H1 (cell line): ENCODE measurements at regions not wholly inside any gene's neighbourhood (a gene's known extent, or its start where the extent isn't known, plus 50 kb on each side); places are given as distances from the start of the nearest gene placed in this dataset.

Source experiments
- CTCF ChIA-PET: fragments of 300-600 bp; sonication (Branson Sonifier 250); formaldehyde crosslinking; loops from one replicate; lab custom pipeline; 2021; ENCODE audit not compliant: partially characterized antibody; lab: Charles Lee
- POLR2A ChIA-PET: fragments of 300-600 bp; sonication (Branson Sonifier 250); formaldehyde crosslinking; loops from one replicate; lab custom pipeline; 2021; ENCODE audit warnings: inconsistent platforms; ENCODE audit not compliant: partially characterized antibody; lab: Charles Lee
- DNase-seq, 2 experiments: peaks; one replicate each; pipeline versions ENCODE4 v3.0.0 to v3.0.0-alpha.2; 2010 to 2022; ENCODE audit warnings: low spot score in 2 of 2, low read depth in 1 of 2, mixed read lengths in 1 of 2
- FAIRE-seq: peaks from 2 replicates; lab custom pipeline; 2011; peaks lifted over from hg19 to GRCh38; lab: Jason Lieb, UNC
- H2AFZ ChIP-seq: 2 replicates; pipeline ENCODE4 v1.8.1; 2012; ENCODE audit warnings: low read length, inconsistent platforms
- H2AK5ac ChIP-seq: 2 replicates; pipeline ENCODE4 v1.6.1; 2013; ENCODE audit warnings: low read depth, low read length
- H2BK120ac ChIP-seq: replicated peaks from 2 replicates; pipeline ENCODE3; 2013; ENCODE audit warnings: low read depth, low read length, inconsistent platforms
- H2BK12ac ChIP-seq: 2 replicates; pipeline ENCODE4 v1.6.1; 2013; ENCODE audit warnings: low read depth, low read length
- H2BK15ac ChIP-seq: 2 replicates; pipeline ENCODE4 v1.6.1; 2013; ENCODE audit warnings: low read length
- H2BK20ac ChIP-seq: 2 replicates; pipeline ENCODE4 v1.6.1; 2013; ENCODE audit warnings: low read length
- H2BK5ac ChIP-seq: 2 replicates; pipeline ENCODE4 v1.6.1; 2013; ENCODE audit warnings: low read depth, low read length
- H3K14ac ChIP-seq: 2 replicates; pipeline ENCODE4 v1.6.1; 2013; ENCODE audit warnings: inconsistent platforms; ENCODE audit not compliant: insufficient read length
- H3K18ac ChIP-seq: 2 replicates; pipeline ENCODE4 v1.6.1; 2013; ENCODE audit warnings: low read length; ENCODE audit errors: extremely low read depth
- H3K23ac ChIP-seq: 2 replicates; pipeline ENCODE4 v1.6.1; 2013; ENCODE audit warnings: inconsistent platforms; ENCODE audit not compliant: insufficient read length
- H3K23me2 ChIP-seq: 2 replicates; pipeline ENCODE4 v1.6.1; 2013; ENCODE audit warnings: low read depth, low read length
- H3K27ac ChIP-seq: 2 replicates; pipeline ENCODE4 v1.6.1; 2011; ENCODE audit warnings: low read depth, low read length, inconsistent platforms
- H3K27me3 ChIP-seq, 4 experiments: replicated peaks in 1 of 4; 1 replicate in 1 of 4; 2 replicates in 3 of 4; pipeline versions ENCODE4 v1.6.1 to v1.8.1; 2011 to 2013; ENCODE audit warnings: low read length in 3 of 4, mild to moderate bottlenecking in 3 of 4, inconsistent platforms in 2 of 4, mixed read lengths in 2 of 4, moderate library complexity in 1 of 4; ENCODE audit not compliant: control insufficient read depth in 3 of 4, insufficient read depth in 3 of 4; ENCODE audit errors: extremely low read depth in 1 of 4
- H3K36me3 ChIP-seq, 4 experiments: 2 replicates each; pipeline versions ENCODE4 v1.6.1 to v1.8.1; 2011 to 2013; ENCODE audit warnings: mild to moderate bottlenecking in 4 of 4, low read length in 3 of 4, moderate library complexity in 2 of 4, control low read depth in 1 of 4, inconsistent platforms in 1 of 4; ENCODE audit not compliant: insufficient read depth in 4 of 4, control insufficient read depth in 2 of 4
- H3K4ac ChIP-seq: replicated peaks from 2 replicates; pipeline ENCODE3; 2013; ENCODE audit warnings: low read length, low read depth, mixed read lengths, inconsistent platforms; ENCODE audit not compliant: insufficient read length
- H3K4me1 ChIP-seq, 4 experiments: replicated peaks in 1 of 4; 1 replicate in 1 of 4; 2 replicates in 3 of 4; pipeline versions ENCODE4 v1.6.1 to v1.8.1; 2011 to 2013; ENCODE audit warnings: low read length in 3 of 4, inconsistent platforms in 2 of 4, mixed read lengths in 1 of 4; ENCODE audit not compliant: insufficient read depth in 4 of 4, control insufficient read depth in 3 of 4
- H3K4me2 ChIP-seq, 2 experiments: 2 replicates each; pipeline versions ENCODE4 v1.6.1 to v1.8.1; 2011 to 2013; ENCODE audit warnings: low read depth in 2 of 2, low read length in 2 of 2, control low read depth in 1 of 2, inconsistent platforms in 1 of 2, mild to moderate bottlenecking in 1 of 2; ENCODE audit not compliant: insufficient read depth in 1 of 2
- H3K4me3 ChIP-seq, 4 experiments: fragments of 200-600, 300-600 bp in 1 of 4; sonication (generic), shearing (Covaris generic), sonication (Bioruptor Twin) in 1 of 4; 2 replicates each; pipeline versions ENCODE4 v1.5.1 to v1.8.1; 2011 to 2016; ENCODE audit warnings: low read length in 4 of 4, low read depth in 3 of 4, control low read depth in 2 of 4, inconsistent platforms in 2 of 4, mild to moderate bottlenecking in 2 of 4, mixed read lengths in 1 of 4, moderate library complexity in 1 of 4; ENCODE audit not compliant: insufficient read depth in 2 of 4; ENCODE audit errors: extremely low read depth in 1 of 4
- H3K56ac ChIP-seq: replicated peaks from 2 replicates; pipeline ENCODE3; 2013; ENCODE audit warnings: low read depth, mild to moderate bottlenecking, mixed read lengths, low read length, inconsistent platforms; ENCODE audit not compliant: insufficient read length
- H3K79me1 ChIP-seq: 2 replicates; pipeline ENCODE4 v1.6.1; 2013; ENCODE audit warnings: low read depth, low read length, control low read depth
- H3K79me2 ChIP-seq, 2 experiments: 2 replicates each; pipeline versions ENCODE4 v1.6.1 to v1.8.1; 2012 to 2013; ENCODE audit warnings: low read length in 2 of 2, mild to moderate bottlenecking in 2 of 2, inconsistent platforms in 1 of 2; ENCODE audit not compliant: insufficient read depth in 2 of 2, control insufficient read depth in 1 of 2
- H3K9ac ChIP-seq, 4 experiments: replicated peaks in 1 of 4; 1 replicate in 1 of 4; 2 replicates in 3 of 4; pipeline versions ENCODE4 v1.6.1 to v1.8.1; 2011 to 2013; ENCODE audit warnings: low read depth in 3 of 4, low read length in 3 of 4, control low read depth in 2 of 4, mild to moderate bottlenecking in 2 of 4, moderate library complexity in 2 of 4, inconsistent platforms in 1 of 4; ENCODE audit errors: extremely low read depth in 1 of 4
- H3K9me3 ChIP-seq, 2 experiments: 2 replicates each; pipeline versions ENCODE4 v1.6.1 to v1.8.1; 2012 to 2013; ENCODE audit warnings: mild to moderate bottlenecking in 2 of 2, moderate library complexity in 2 of 2, control low read depth in 1 of 2, inconsistent platforms in 1 of 2, low read depth in 1 of 2, low read length in 1 of 2, mixed read lengths in 1 of 2; ENCODE audit not compliant: insufficient read depth in 2 of 2
- H4K20me1 ChIP-seq, 2 experiments: replicated peaks in 1 of 2; 2 replicates each; pipeline versions ENCODE3 to v1.8.1; 2011 to 2013; ENCODE audit warnings: inconsistent platforms in 2 of 2, low read length in 2 of 2, mild to moderate bottlenecking in 1 of 2; ENCODE audit not compliant: insufficient read depth in 2 of 2, control insufficient read depth in 1 of 2
- H4K5ac ChIP-seq: 2 replicates; pipeline ENCODE4 v1.6.1; 2013; ENCODE audit warnings: low read length, low read depth, mixed read lengths, inconsistent platforms; ENCODE audit not compliant: insufficient read length
- H4K8ac ChIP-seq: 2 replicates; pipeline ENCODE4 v1.8.0; 2013; ENCODE audit warnings: mild to moderate bottlenecking, moderate library complexity, low read length, inconsistent platforms; ENCODE audit not compliant: insufficient read depth; ENCODE audit errors: extremely low read depth
- H4K91ac ChIP-seq: replicated peaks from 2 replicates; pipeline ENCODE3; 2013; ENCODE audit warnings: low read length, mixed read lengths, inconsistent platforms; ENCODE audit not compliant: insufficient read length
- CBX8 ChIP-seq: fragments of 300-800, 300-1000 bp; sonication (generic); IDR thresholded peaks from 2 replicates; pipeline ENCODE4 v1.7.1; 2016; ENCODE audit warnings: low read depth, low read length, borderline replicate concordance
- CHD1 ChIP-seq: IDR thresholded peaks from 2 replicates; pipeline ENCODE4 v1.6.1; 2012; ENCODE audit warnings: low read depth, low read length, improper control_type of control experiment
- CTBP2 ChIP-seq: IDR thresholded peaks from 2 replicates; pipeline ENCODE4 v1.7.0; 2011; ENCODE audit warnings: borderline replicate concordance, mild to moderate bottlenecking, moderate library complexity, mixed read lengths, low read length; ENCODE audit not compliant: insufficient read depth, insufficient read length
- EP300 ChIP-seq, 2 experiments: IDR thresholded peaks; 1 replicate in 1 of 2; 2 replicates in 1 of 2; pipeline ENCODE4 v1.6.1; 2011 to 2012; ENCODE audit warnings: low read depth in 2 of 2, low read length in 2 of 2, mild to moderate bottlenecking in 2 of 2, borderline replicate concordance in 1 of 2, inconsistent platforms in 1 of 2, moderate library complexity in 1 of 2
- GTF2F1 ChIP-seq: IDR thresholded peaks from 2 replicates; pipeline ENCODE4 v1.6.1; 2012; ENCODE audit warnings: low read depth, low read length, improper control_type of control experiment, borderline replicate concordance
- SUZ12 ChIP-seq: fragments of 200-600 bp; sonication (generic); IDR thresholded peaks from 2 replicates; pipeline ENCODE4 v1.6.1; 2012; ENCODE audit warnings: mild to moderate bottlenecking, inconsistent platforms, low read length, moderate library complexity, mixed read lengths
- TAF7 ChIP-seq: optimal IDR thresholded peaks from 2 replicates; pipeline ENCODE3; 2011; ENCODE audit warnings: low read depth, mild to moderate bottlenecking, inconsistent platforms, low read length, moderate library complexity, borderline replicate concordance
- TEAD4 ChIP-seq: IDR thresholded peaks from 2 replicates; pipeline ENCODE4 v1.6.1; 2012; ENCODE audit warnings: low read depth, low read length, inconsistent platforms, mixed read lengths
- WGBS, 2 experiments: shearing (Covaris generic) in 1 of 2; methylation state at CpG; one replicate each; pipeline versions ENCODE4 v1.1.6 to v1.1.7; 2013 to 2015; ENCODE audit warnings: low lambda C conversion rate in 2 of 2, mixed read lengths in 2 of 2, inconsistent platforms in 1 of 2, low coverage in 1 of 2, missing lambda C conversion rate in 1 of 2; ENCODE audit not compliant: insufficient replicate concordance in 2 of 2, insufficient coverage in 1 of 2, insufficient read length in 1 of 2; ENCODE audit errors: extremely low coverage in 1 of 2, missing lambda C conversion rate in 1 of 2; 5-methylcytosine and 5-hydroxymethylcytosine counted together
- TF ChIP-seq, protein P1 (sequence below): IDR thresholded peaks from 2 replicates; pipeline ENCODE4 v1.6.1; 2012; ENCODE audit warnings: low read length, inconsistent platforms

DNA sequence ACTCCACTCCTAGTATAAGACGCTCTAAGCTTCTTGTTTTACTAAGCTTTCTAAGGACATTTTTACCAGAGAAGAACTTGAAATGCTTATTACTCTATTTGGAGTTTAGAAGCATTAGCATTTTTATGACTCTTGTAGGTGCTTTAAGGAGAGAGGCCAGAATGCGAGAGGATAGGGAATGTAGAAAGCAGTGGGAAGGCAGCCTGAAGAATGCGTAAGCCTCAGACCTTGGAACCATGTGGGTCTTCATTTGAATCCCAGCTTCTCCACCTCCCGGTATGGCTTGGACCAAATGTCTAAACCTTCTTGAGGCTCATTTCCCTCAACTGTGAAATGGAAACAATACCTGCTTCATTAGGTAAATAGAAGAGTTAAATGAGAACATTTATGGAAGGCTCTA, 60.0 kb upstream of the AMOTL1 start:
- Histone ChIP-seq H3K4me1 (peaks cover 0 to 3% (median 1%) of the 10 kb centered on the region in 4 experiments; a peak in 2 of 7 replicates), H2AFZ (no peak overlapping the region), H3K14ac (no peak overlapping the region), H3K27me3 (no peaks in the 10 kb centered on the region), H4K5ac (no peak overlapping the region), H2BK120ac (no peak overlapping the region), H3K4ac (no peak overlapping the region), H3K23ac (no peak overlapping the region), H2BK12ac (no peak overlapping the region), H3K79me1 (no peaks in the 10 kb centered on the region), H4K91ac (no peak overlapping the region), H3K79me2 (no peaks in the 10 kb centered on the region), H2AK5ac (no peak overlapping the region), H2BK5ac (no peak overlapping the region), H4K8ac (no peak overlapping the region), H3K23me2 (no peaks in the 10 kb centered on the region; the same call in 1 of the 2 replicates), H3K56ac (no peak overlapping the region), H3K4me2 (no peak overlapping the region), H3K9me3 (no peaks in the 10 kb centered on the region), H2BK15ac (no peak overlapping the region), H3K27ac (no peak overlapping the region), H3K4me3 (no peak overlapping the region), H3K36me3 (no peaks in the 10 kb centered on the region), H4K20me1 (no peaks in the 10 kb centered on the region), H2BK20ac (no peak overlapping the region), H3K9ac (no peak overlapping the region), H3K18ac (no peak overlapping the region)
- DNase-seq (no peak), FAIRE-seq (no peak)
- WGBS, 2 experiments, result 82% methylated on average over 4 of the region's 4 CpGs; no CpG with 5 or more reads in 1 of the 2 experiments
- CTCF ChIA-PET, result interaction anchor here (0.6 to 0.9 kb wide), 2 partner anchors 26 to 27 kb away, joined by 3 read pairs; no protein-coding TSS in a partner anchor
- POLR2A ChIA-PET, result interaction anchor here (0.8 kb wide), 1 partner anchor 46 kb away, joined by 3 read pairs; no protein-coding TSS in a partner anchor
- no peak for TF ChIP-seq SUZ12
- no peak for TF ChIP-seq TAF7
- no peak for TF ChIP-seq TEAD4
- no peak for TF ChIP-seq CTBP2
- TF ChIP-seq GTF2F1, result no peak
- no peak for TF ChIP-seq EP300 (IDR thresholded peaks at IDR 0.05; ENCODE audit: borderline replicate concordance in 1 of 2, low read depth in 2 of 2, low read length in 2 of 2)
- TF ChIP-seq CHD1, result no peak
- TF ChIP-seq, protein P1, sequence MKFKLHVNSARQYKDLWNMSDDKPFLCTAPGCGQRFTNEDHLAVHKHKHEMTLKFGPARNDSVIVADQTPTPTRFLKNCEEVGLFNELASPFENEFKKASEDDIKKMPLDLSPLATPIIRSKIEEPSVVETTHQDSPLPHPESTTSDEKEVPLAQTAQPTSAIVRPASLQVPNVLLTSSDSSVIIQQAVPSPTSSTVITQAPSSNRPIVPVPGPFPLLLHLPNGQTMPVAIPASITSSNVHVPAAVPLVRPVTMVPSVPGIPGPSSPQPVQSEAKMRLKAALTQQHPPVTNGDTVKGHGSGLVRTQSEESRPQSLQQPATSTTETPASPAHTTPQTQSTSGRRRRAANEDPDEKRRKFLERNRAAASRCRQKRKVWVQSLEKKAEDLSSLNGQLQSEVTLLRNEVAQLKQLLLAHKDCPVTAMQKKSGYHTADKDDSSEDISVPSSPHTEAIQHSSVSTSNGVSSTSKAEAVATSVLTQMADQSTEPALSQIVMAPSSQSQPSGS, result no peak
- TF ChIP-seq CBX8, result no peak
